Nephron progenitor cell (in vitro differentiated cells): ENCODE measurements at regions not wholly inside any gene's neighbourhood (a gene's known extent, or its start where the extent isn't known, plus 50 kb on each side); places are given as distances from the start of the nearest gene placed in this dataset.

Source experiments
- DNase-seq: peaks from one replicate; pipeline ENCODE4 v3.0.0; 2021
- H3K27ac Mint-ChIP-seq: 2 replicates; pipeline ENCODE4 v1.8.0; 2021; ENCODE audit warnings: mild to moderate bottlenecking, moderate library complexity, mixed read lengths
- H3K27me3 Mint-ChIP-seq: 2 replicates; pipeline ENCODE4 v1.8.0; 2021; ENCODE audit warnings: mild to moderate bottlenecking, low read depth, mixed read lengths; ENCODE audit not compliant: poor library complexity
- H3K36me3 Mint-ChIP-seq: 2 replicates; pipeline ENCODE4 v1.8.0; 2021; ENCODE audit warnings: low read depth, mixed read lengths
- H3K4me1 Mint-ChIP-seq: 2 replicates; pipeline ENCODE4 v1.8.0; 2021; ENCODE audit warnings: mixed read lengths
- H3K4me3 Mint-ChIP-seq: 2 replicates; pipeline ENCODE4 v1.8.0; 2021; ENCODE audit warnings: mild to moderate bottlenecking, moderate library complexity, mixed read lengths
- H3K9me3 Mint-ChIP-seq: 2 replicates; pipeline ENCODE4 v1.8.0; 2021; ENCODE audit warnings: mild to moderate bottlenecking, moderate library complexity, mixed read lengths
- TF ChIP-seq, protein P1 (sequence below): fragments of 200-600 bp; sonication (generic); IDR thresholded peaks from 2 replicates; pipeline ENCODE4 v1.5.0; 2021; ENCODE audit warnings: antibody characterized with exemption

DNA sequence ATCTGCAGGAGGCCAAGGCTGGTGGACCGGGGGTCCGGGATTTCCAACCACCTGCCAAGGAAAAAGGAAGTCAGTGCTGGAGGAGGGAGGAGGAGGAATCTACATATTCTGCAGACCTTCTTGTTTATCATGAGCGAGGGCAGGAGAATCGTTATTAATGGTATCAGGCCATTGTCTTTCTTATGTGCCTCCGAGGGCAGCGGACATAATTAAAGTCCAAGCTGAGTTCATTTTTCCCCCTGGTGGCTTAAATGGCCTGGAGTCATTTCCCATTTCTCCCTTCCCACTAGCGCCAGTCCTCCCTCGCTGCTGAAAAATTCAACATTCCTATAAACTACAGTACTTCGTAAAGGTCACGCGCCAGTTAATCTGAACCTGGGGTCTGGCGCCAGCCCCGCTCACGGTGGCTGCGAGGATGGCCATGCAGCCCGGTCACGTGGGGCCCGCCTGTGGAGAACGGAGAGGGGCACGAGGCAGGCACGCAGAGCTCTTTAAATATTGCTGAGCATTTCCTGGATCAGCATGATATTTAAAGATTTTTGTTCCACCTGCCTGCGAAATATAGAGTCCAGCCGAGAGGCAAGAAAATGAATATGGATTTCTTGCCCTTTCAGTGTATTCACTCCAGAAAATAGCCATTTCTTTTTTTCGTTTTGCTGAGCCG lies 85.2 kb upstream of the PCDH8 start:
- TF ChIP-seq, protein P1, sequence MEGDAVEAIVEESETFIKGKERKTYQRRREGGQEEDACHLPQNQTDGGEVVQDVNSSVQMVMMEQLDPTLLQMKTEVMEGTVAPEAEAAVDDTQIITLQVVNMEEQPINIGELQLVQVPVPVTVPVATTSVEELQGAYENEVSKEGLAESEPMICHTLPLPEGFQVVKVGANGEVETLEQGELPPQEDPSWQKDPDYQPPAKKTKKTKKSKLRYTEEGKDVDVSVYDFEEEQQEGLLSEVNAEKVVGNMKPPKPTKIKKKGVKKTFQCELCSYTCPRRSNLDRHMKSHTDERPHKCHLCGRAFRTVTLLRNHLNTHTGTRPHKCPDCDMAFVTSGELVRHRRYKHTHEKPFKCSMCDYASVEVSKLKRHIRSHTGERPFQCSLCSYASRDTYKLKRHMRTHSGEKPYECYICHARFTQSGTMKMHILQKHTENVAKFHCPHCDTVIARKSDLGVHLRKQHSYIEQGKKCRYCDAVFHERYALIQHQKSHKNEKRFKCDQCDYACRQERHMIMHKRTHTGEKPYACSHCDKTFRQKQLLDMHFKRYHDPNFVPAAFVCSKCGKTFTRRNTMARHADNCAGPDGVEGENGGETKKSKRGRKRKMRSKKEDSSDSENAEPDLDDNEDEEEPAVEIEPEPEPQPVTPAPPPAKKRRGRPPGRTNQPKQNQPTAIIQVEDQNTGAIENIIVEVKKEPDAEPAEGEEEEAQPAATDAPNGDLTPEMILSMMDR = no peak
- Mint-ChIP-seq H3K27me3 (peaks cover 29% of the 10 kb centered on the region), H3K4me3 (no peak overlapping the region), H3K27ac (no peak overlapping the region), H3K4me1 (peaks cover 20% of the 10 kb centered on the region), H3K36me3 (no peaks in the 10 kb centered on the region), H3K9me3 (no peaks in the 10 kb centered on the region)
- DNase-seq = no peak

DNA sequence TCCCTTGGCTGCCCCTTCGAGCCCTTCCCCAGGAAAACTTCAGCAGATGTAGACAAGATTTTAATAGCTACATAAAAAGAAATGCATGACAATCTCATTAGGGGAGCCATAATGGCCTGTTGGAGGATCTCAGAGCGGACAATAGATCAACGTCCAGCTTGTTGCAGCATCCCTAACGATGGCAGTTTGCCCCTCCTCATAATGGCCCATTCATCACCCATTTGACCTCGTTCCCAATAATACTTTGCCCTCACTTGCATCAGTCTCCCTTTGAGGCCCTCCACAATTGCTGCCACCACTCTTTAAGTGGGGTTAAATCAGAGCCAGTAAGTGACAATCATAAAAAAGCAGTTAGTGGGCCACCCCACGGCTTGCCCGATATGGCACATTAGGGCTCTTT lies 84.7 kb upstream of the PCDH8 start:
- no peak for DNase-seq
- Mint-ChIP-seq H3K27me3 (peaks cover 27% of the 10 kb centered on the region), H3K9me3 (no peaks in the 10 kb centered on the region), H3K27ac (no peak overlapping the region), H3K4me3 (no peak overlapping the region), H3K4me1 (peaks cover 20% of the 10 kb centered on the region), H3K36me3 (no peaks in the 10 kb centered on the region)
- TF ChIP-seq, protein P1 = no peak

GRCh38 chr13:52932649-52933048 lies 84.2 kb upstream of the PCDH8 start:
- Mint-ChIP-seq H3K36me3 (no peaks in the 10 kb centered on the region), H3K4me3 (no peak overlapping the region)

GRCh38 chr13:52931539-52932431 lies 83.3 kb upstream of the PCDH8 start:
- DNase-seq = no peak
- Mint-ChIP-seq H3K4me3 (no peak overlapping the region), H3K4me1 (peaks cover 20% of the 10 kb centered on the region), H3K27ac (no peak overlapping the region), H3K36me3 (no peaks in the 10 kb centered on the region), H3K9me3 (no peaks in the 10 kb centered on the region), H3K27me3 (peaks cover 28% of the 10 kb centered on the region)
- TF ChIP-seq, protein P1 = no peak

More at GRCh38 chr13:52932649-52933048, 84.2 kb upstream of the PCDH8 start:
- TF ChIP-seq, protein P1 = no peak
- H3K4me1 Mint-ChIP-seq = peaks cover 20% of the 10 kb centered on the region
- no peaks in the 10 kb centered on the region for H3K9me3 Mint-ChIP-seq
- DNase-seq = no peak
- no peak overlapping the region for H3K27ac Mint-ChIP-seq
- H3K27me3 Mint-ChIP-seq = peaks cover 24% of the 10 kb centered on the region

DNA sequence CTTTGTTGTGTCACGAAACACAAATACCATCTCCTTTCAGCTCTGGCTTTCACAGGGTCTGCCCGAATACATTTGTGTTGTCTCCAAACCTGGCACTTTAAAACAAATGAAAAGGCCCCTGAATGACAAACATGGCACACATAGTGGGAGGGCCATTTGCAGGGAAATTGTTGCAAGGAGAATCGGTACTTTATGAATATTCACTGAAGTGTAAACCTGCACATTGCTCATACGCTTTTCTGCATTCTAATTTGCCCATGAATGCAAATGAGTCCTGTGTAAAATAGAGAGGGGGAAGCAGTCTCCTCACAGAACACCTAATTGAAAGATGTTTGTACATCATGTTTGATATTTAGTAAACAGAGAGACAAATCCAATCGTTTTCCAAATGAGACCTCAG lies 82.7 kb upstream of the PCDH8 start:
- peaks cover 28% of the 10 kb centered on the region for H3K27me3 Mint-ChIP-seq
- TF ChIP-seq, protein P1 = no peak

More for the DNA sequence above, 82.7 kb upstream of the PCDH8 start:
- Mint-ChIP-seq H3K4me1 (peaks cover 20% of the 10 kb centered on the region), H3K27ac (no peak overlapping the region), H3K36me3 (no peaks in the 10 kb centered on the region), H3K4me3 (no peak overlapping the region), H3K9me3 (no peaks in the 10 kb centered on the region)
- DNase-seq = no peak
